Mesothelial cell of epicardium (in vitro differentiated cells): ENCODE measurements at regions not wholly inside any gene's neighbourhood (a gene's known extent, or its start where the extent isn't known, plus 50 kb on each side); places are given as distances from the start of the nearest gene placed in this dataset.

Source experiments
- DNase-seq, 2 experiments: peaks; one replicate each; pipeline ENCODE4 v3.0.0; 2021; ENCODE audit warnings: low spot score in 2 of 2; ENCODE audit not compliant: unreplicated experiment in 2 of 2
- H3K27ac Mint-ChIP-seq: 2 replicates; pipeline ENCODE4 v1.8.0; 2021; ENCODE audit warnings: mixed read lengths
- H3K27me3 Mint-ChIP-seq: 2 replicates; pipeline ENCODE4 v1.8.0; 2021; ENCODE audit warnings: low read depth, mixed read lengths
- H3K36me3 Mint-ChIP-seq: 2 replicates; pipeline ENCODE4 v1.8.0; 2021; ENCODE audit warnings: mixed read lengths
- H3K4me1 Mint-ChIP-seq: 2 replicates; pipeline ENCODE4 v1.8.0; 2021; ENCODE audit warnings: mixed read lengths
- H3K4me3 Mint-ChIP-seq: 2 replicates; pipeline ENCODE4 v1.8.0; 2021; ENCODE audit warnings: mild to moderate bottlenecking, moderate library complexity, mixed read lengths
- H3K9me3 Mint-ChIP-seq: 2 replicates; pipeline ENCODE4 v1.8.0; 2021; ENCODE audit warnings: mixed read lengths
- TF ChIP-seq, protein P1 (sequence below): fragments of 200-600 bp; sonication (generic); IDR thresholded peaks from one replicate; pipeline ENCODE4 v1.5.0; 2021; ENCODE audit warnings: antibody characterized with exemption; ENCODE audit not compliant: unreplicated experiment

DNA sequence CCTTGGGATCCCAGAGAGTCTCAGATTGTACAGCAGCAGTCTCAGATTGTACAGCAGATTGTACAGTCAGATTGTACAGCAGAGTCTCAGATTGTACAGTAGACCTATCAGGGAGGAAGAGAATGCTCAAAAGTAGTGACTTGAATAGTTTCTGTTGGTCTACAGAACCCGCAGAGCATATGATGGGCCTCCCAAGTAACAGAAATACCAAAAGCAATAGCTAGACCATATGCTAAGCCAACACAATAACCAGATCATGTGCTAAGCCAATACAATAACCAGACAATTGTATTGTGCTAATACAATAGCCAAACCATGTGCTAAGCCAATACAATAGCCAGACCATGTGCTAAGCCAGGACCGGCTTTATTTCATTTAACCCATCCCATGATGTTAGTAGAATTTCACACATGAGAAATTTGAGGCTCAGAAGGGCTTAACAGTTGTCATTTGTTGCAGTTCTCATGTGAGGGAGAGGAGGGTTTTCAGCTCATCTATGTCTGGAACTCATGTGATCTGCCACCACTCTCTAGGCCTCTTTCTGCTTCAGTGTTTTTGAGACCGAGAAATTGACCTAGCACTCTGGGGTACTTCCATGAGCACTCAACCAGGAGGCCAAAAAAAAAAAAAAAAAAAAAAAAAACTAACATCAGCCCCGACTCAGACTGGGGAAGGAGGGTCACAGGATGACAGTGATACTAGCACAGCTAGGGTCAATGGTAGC is 144.0 kb downstream of the SOX9 start:
- peaks cover 16% of the 10 kb centered on the region for H3K4me1 Mint-ChIP-seq
- no peak overlapping the region for H3K27ac Mint-ChIP-seq
- H3K4me3 Mint-ChIP-seq = no peak overlapping the region
- no peak for DNase-seq
- no peaks in the 10 kb centered on the region for H3K27me3 Mint-ChIP-seq
- H3K9me3 Mint-ChIP-seq = peaks cover 9% of the 10 kb centered on the region
- H3K36me3 Mint-ChIP-seq = no peaks in the 10 kb centered on the region
- TF ChIP-seq, protein P1, sequence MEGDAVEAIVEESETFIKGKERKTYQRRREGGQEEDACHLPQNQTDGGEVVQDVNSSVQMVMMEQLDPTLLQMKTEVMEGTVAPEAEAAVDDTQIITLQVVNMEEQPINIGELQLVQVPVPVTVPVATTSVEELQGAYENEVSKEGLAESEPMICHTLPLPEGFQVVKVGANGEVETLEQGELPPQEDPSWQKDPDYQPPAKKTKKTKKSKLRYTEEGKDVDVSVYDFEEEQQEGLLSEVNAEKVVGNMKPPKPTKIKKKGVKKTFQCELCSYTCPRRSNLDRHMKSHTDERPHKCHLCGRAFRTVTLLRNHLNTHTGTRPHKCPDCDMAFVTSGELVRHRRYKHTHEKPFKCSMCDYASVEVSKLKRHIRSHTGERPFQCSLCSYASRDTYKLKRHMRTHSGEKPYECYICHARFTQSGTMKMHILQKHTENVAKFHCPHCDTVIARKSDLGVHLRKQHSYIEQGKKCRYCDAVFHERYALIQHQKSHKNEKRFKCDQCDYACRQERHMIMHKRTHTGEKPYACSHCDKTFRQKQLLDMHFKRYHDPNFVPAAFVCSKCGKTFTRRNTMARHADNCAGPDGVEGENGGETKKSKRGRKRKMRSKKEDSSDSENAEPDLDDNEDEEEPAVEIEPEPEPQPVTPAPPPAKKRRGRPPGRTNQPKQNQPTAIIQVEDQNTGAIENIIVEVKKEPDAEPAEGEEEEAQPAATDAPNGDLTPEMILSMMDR = no peak

DNA sequence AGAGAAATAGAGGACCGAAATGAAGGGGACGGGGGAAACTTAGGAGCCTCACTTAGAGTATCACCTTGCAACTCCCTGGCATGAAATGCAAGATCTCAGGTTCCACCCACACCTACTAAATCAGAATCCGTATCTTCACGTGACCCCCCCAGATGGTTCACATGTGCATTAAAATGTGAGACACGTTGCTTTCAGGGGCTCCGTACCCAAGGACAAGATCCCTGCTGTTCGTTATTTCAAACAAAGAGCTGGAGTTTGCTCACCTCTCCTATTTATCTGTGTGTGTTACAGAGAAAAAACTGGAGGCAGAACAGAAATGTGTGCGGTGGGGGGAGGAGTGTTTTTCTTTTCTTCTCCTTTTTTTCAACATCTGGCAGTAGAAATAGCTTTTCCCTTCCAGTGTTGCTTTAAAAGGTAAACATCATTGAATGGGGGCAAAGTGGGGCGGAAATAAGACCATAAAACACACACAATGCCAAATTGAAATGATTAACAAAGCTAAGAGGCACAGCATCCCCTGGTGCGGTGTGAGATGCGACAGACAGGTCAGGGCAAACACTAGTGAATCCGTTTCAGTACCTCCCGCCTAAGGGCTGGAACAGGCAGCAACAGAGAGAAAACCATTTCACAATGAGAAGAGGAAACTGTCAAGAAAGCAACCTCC is 145.4 kb downstream of the SOX9 start:
- Mint-ChIP-seq H3K4me3 (no peak overlapping the region), H3K27ac (peak overlapping the region; percentile 7), H3K27me3 (no peaks in the 10 kb centered on the region), H3K36me3 (no peaks in the 10 kb centered on the region), H3K9me3 (peaks cover 6% of the 10 kb centered on the region), H3K4me1 (peaks cover 25% of the 10 kb centered on the region)
- DNase-seq = no peak
- TF ChIP-seq, protein P1 = no peak

- Mint-ChIP-seq H3K27ac (no peak overlapping the region), H3K9me3 (no peaks in the 10 kb centered on the region), H3K4me3 (no peak overlapping the region), H3K4me1 (peaks cover 27% of the 10 kb centered on the region), H3K36me3 (no peaks in the 10 kb centered on the region), H3K27me3 (no peaks in the 10 kb centered on the region)
- DNase-seq = no peak
- TF ChIP-seq, protein P1 = no peak
These were observed 146.8 kb downstream of the SOX9 start for GRCh38 chr17:72267601-72268000.

DNA sequence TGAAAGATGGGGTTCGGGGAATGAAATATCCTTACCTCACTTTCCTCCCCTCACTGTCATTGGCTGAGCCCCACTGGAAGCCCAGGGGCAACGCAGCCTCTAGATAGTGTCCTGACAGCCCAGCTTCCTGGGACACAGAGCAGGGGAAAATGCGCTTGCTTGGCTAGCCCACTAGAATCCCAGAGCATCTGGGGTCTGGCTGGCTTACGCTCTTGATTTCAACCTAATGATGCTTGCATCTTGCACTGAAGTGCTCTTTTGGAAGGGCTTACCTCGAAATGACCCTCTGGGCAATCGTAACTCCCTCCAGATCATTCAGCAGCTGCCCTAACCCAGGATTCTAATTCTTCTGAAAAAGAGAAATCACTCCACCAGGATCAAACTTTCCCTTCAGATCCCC is 147.6 kb downstream of the SOX9 start:
- H3K9me3 Mint-ChIP-seq = no peaks in the 10 kb centered on the region
- no peaks in the 10 kb centered on the region for H3K36me3 Mint-ChIP-seq
- no peaks in the 10 kb centered on the region for H3K27me3 Mint-ChIP-seq
- no peak overlapping the region for H3K27ac Mint-ChIP-seq
- peaks cover 35% of the 10 kb centered on the region for H3K4me1 Mint-ChIP-seq
- DNase-seq = no peak
- H3K4me3 Mint-ChIP-seq = no peak overlapping the region
- TF ChIP-seq, protein P1 = no peak

GRCh38 chr17:72270273-72270924 is 149.6 kb downstream of the SOX9 start:
- no peak overlapping the region for H3K27ac Mint-ChIP-seq
- H3K4me3 Mint-ChIP-seq = no peak overlapping the region
- peaks cover 6% of the 10 kb centered on the region for H3K9me3 Mint-ChIP-seq
- TF ChIP-seq, protein P1 = no peak
- no peaks in the 10 kb centered on the region for H3K27me3 Mint-ChIP-seq
- H3K36me3 Mint-ChIP-seq = no peaks in the 10 kb centered on the region
- DNase-seq = no peak
- peaks cover 39% of the 10 kb centered on the region for H3K4me1 Mint-ChIP-seq
